PC-9 (cell line): ENCODE measurements at regions not wholly inside any gene's neighbourhood (a gene's known extent, or its start where the extent isn't known, plus 50 kb on each side); places are given as distances from the start of the nearest gene placed in this dataset.

Source experiments
- BruUV-seq: library from RNA; stranded (reverse); fragments of 400-500 nt; replicated peaks from 2 replicates; lab custom pipeline; 2021; lab: Mats Ljungman, UMichigan
- CTCF ChIA-PET: fragments of 300-600 bp; sonication (Branson Sonifier 250); formaldehyde crosslinking; loops from one replicate; lab custom pipeline; 2022; ENCODE audit warnings: antibody characterized with exemption; lab: Charles Lee
- POLR2A ChIA-PET: fragments of 300-600 bp; sonication (Branson Sonifier 250); formaldehyde crosslinking; loops from one replicate; lab custom pipeline; 2022; ENCODE audit warnings: antibody characterized with exemption; ENCODE audit not compliant: unreplicated experiment; lab: Charles Lee
- DNase-seq, 2 experiments: peaks; one replicate each; pipeline versions ENCODE4 v3.0.0 to v3.0.0-alpha.2; 2015 to 2022; ENCODE audit warnings: mixed read lengths in 1 of 2
- H2AFZ ChIP-seq: fragments of 200-600 bp; sonication (generic); 2 replicates; pipeline ENCODE4 v1.8.1; 2017; ENCODE audit warnings: antibody characterized with exemption
- H3F3A ChIP-seq: fragments of 200-600 bp; sonication (generic); 2 replicates; pipeline ENCODE4 v1.8.1; 2017; ENCODE audit warnings: antibody characterized with exemption, mild to moderate bottlenecking, low read depth; ENCODE audit not compliant: insufficient read depth
- H3K27ac ChIP-seq: fragments of 200-600 bp; sonication (generic); 2 replicates; pipeline ENCODE4 v1.6.1; 2016; ENCODE audit warnings: mixed run types
- H3K27me3 ChIP-seq: fragments of 200-600 bp; sonication (generic); 2 replicates; pipeline ENCODE4 v1.6.1; 2016; ENCODE audit warnings: low read depth, mixed run types; ENCODE audit not compliant: insufficient read depth
- H3K36me3 ChIP-seq: fragments of 200-600 bp; sonication (generic); 2 replicates; pipeline ENCODE4 v1.6.1; 2016; ENCODE audit warnings: low read depth, mixed run types
- H3K4me1 ChIP-seq: fragments of 200-600 bp; sonication (generic); replicated peaks from 2 replicates; pipeline ENCODE4 v1.6.1; 2016; ENCODE audit warnings: mixed run types; ENCODE audit not compliant: insufficient read depth
- H3K4me2 ChIP-seq: fragments of 200-600 bp; sonication (generic); 2 replicates; pipeline ENCODE4 v1.6.1; 2017; ENCODE audit warnings: mixed run types
- H3K4me3 ChIP-seq: fragments of 200-600 bp; sonication (generic); 2 replicates; pipeline ENCODE4 v1.6.1; 2016; ENCODE audit warnings: mixed run types
- H3K79me2 ChIP-seq: fragments of 200-600 bp; sonication (generic); 2 replicates; pipeline ENCODE4 v1.6.1; 2017; ENCODE audit warnings: low read depth, mixed run types
- H3K9me2 ChIP-seq: fragments of 200-600 bp; sonication (generic); 2 replicates; pipeline ENCODE4 v1.8.1; 2017; ENCODE audit warnings: mild to moderate bottlenecking; ENCODE audit not compliant: insufficient read depth
- H3K9me3 ChIP-seq: fragments of 200-600 bp; sonication (generic); 2 replicates; pipeline ENCODE4 v1.8.1; 2016; ENCODE audit warnings: low read depth; ENCODE audit not compliant: insufficient read depth
- H4K20me1 ChIP-seq: fragments of 200-600 bp; sonication (generic); 2 replicates; pipeline ENCODE4 v1.8.1; 2017; ENCODE audit not compliant: insufficient read depth
- EZH2 ChIP-seq: fragments of 200-600 bp; sonication (generic); IDR thresholded peaks from 2 replicates; pipeline ENCODE4 v1.8.0; 2017; ENCODE audit warnings: antibody characterized with exemption, low read depth
- intact Hi-C: fragments of 100-400 bp; cut with micrococcal nuclease; formaldehyde crosslinking; loops from one replicate; pipeline ENCODE4 v1.10.0; 2022; ENCODE audit not compliant: unreplicated experiment
- TF ChIP-seq, protein P1 (sequence below): fragments of 200-600 bp; sonication (generic); conservative IDR thresholded peaks from 2 replicates; pipeline ENCODE4 v1.6.1; 2017; ENCODE audit warnings: mixed run types, antibody characterized with exemption, mild to moderate bottlenecking, moderate library complexity

DNA sequence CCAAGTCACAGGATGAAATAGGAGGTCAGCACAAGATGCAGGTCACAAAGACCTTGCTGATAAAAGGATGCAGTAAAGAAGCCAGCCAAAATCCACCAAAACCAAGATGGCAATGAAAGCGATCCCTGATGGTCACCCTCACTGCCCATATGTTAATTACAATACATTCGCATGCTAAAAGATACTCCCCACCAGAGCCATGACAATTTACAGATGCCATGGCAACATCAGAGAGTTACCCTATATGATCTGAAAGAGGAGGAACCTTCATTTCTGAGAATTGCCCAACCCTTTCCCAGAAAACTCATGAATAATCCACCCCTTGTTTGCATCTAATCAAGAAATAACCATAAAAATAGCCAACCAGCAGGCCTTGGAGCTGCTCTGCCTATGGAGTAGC, 709.8 kb downstream of the METTL4 start:
- Histone ChIP-seq H3F3A (no peaks in the 10 kb centered on the region), H3K4me1 (no peaks in the 10 kb centered on the region), H3K9me3 (0 out of 2 replicates have a peak, but pooled peaks cover 3% of the 10 kb centered on the region), H3K4me2 (no peak overlapping the region), H2AFZ (no peak overlapping the region), H3K36me3 (no peaks in the 10 kb centered on the region), H3K4me3 (no peak overlapping the region), H3K27ac (no peak overlapping the region), H3K9me2 (no peaks in the 10 kb centered on the region), H4K20me1 (no peaks in the 10 kb centered on the region), H3K27me3 (no peaks in the 10 kb centered on the region), H3K79me2 (no peaks in the 10 kb centered on the region)
- no peak for TF ChIP-seq EZH2
- TF ChIP-seq, protein P1, sequence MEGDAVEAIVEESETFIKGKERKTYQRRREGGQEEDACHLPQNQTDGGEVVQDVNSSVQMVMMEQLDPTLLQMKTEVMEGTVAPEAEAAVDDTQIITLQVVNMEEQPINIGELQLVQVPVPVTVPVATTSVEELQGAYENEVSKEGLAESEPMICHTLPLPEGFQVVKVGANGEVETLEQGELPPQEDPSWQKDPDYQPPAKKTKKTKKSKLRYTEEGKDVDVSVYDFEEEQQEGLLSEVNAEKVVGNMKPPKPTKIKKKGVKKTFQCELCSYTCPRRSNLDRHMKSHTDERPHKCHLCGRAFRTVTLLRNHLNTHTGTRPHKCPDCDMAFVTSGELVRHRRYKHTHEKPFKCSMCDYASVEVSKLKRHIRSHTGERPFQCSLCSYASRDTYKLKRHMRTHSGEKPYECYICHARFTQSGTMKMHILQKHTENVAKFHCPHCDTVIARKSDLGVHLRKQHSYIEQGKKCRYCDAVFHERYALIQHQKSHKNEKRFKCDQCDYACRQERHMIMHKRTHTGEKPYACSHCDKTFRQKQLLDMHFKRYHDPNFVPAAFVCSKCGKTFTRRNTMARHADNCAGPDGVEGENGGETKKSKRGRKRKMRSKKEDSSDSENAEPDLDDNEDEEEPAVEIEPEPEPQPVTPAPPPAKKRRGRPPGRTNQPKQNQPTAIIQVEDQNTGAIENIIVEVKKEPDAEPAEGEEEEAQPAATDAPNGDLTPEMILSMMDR: no peak
- DNase-seq: no peak
- intact Hi-C loops: no loop called here
- no TSS peak for BruUV-seq
- ChIA-PET CTCF (no interaction called here), POLR2A (no interaction called here)

DNA sequence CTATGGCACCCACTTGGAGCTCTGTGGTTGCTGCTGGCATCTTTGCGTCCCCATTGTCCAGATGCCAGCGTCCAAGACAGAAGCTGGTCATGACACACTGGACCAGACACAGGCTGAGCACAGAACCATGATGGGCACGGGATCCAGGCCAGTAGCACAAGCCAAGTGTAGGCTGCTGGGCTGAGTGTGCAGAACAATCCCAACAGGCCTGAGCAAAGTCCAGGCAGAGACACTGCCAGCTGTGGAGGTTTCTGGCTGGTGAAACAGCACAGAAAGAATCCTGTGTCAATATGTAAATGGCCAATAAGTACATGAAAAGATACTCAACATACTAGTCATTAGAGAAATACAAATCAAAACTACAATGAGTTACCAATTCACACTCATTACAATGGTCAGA, 705.4 kb downstream of the METTL4 start:
- POLR2A ChIA-PET: interaction anchor here (0.6 kb wide), 1 partner anchor 247 kb away, joined by 3 read pairs; no protein-coding TSS in a partner anchor

DNA sequence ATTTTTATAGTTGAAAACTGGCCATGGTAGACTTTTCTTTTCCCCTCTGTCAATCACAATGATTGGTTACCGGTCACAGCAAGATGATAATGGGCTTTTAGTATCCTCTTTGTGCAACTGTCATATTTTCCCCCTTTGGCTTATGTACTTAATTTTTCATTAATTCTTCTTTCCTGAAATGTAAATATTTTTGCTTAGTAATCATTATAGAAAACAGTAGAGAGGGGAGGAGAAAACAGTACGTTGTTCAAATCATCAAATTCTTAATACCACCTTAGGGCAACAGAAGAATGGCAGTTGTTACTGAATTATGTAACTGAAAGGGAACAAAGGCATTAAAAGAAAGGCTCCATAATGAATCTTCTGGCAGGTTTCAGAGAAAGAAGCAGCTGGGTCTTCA, 699.0 kb downstream of the METTL4 start:
- no peaks in the 10 kb centered on the region for H3K27me3 ChIP-seq
- H3K9me2 ChIP-seq: peaks cover 6% of the 10 kb centered on the region; the same call in 1 of the 2 replicates
- H2AFZ ChIP-seq: no peak overlapping the region
- no peaks in the 10 kb centered on the region for H4K20me1 ChIP-seq
- ChIA-PET POLR2A (no interaction called here), CTCF (no interaction called here)
- no peak for DNase-seq
- H3K79me2 ChIP-seq: no peaks in the 10 kb centered on the region
- no peak overlapping the region for H3K27ac ChIP-seq
- H3F3A ChIP-seq: no peaks in the 10 kb centered on the region
- TF ChIP-seq EZH2: no peak
- TF ChIP-seq, protein P1: no peak
- no peak overlapping the region for H3K4me2 ChIP-seq
- H3K4me3 ChIP-seq: no peak overlapping the region
- no TSS peak for BruUV-seq
- intact Hi-C loops: no loop called here
- H3K9me3 ChIP-seq: no peaks in the 10 kb centered on the region
- H3K36me3 ChIP-seq: no peaks in the 10 kb centered on the region
- no peaks in the 10 kb centered on the region for H3K4me1 ChIP-seq

More for the DNA sequence above, 705.4 kb downstream of the METTL4 start:
- BruUV-seq: no TSS peak
- H3F3A ChIP-seq: no peaks in the 10 kb centered on the region
- TF ChIP-seq EZH2: no peak
- TF ChIP-seq, protein P1: no peak
- no peak overlapping the region for H3K4me3 ChIP-seq
- intact Hi-C loops: no loop called here
- H3K79me2 ChIP-seq: no peaks in the 10 kb centered on the region
- CTCF ChIA-PET: no interaction called here
- no peaks in the 10 kb centered on the region for H4K20me1 ChIP-seq
- H3K27ac ChIP-seq: no peak overlapping the region
- no peak for DNase-seq
- 0 out of 2 replicates have a peak, but pooled peaks cover 5% of the 10 kb centered on the region for H3K9me3 ChIP-seq
- no peaks in the 10 kb centered on the region for H3K4me1 ChIP-seq
- no peaks in the 10 kb centered on the region for H3K36me3 ChIP-seq
- no peaks in the 10 kb centered on the region for H3K27me3 ChIP-seq
- H3K4me2 ChIP-seq: no peak overlapping the region
- no peak overlapping the region for H2AFZ ChIP-seq
- H3K9me2 ChIP-seq: no peaks in the 10 kb centered on the region
